ENCODE measurements at regions not wholly inside any gene's neighbourhood (a gene's known extent, or its start where the extent isn't known, plus 50 kb on each side); places are given as distances from the start of the nearest gene placed in this dataset.

GRCh38 chr2:147712051-147712450, 132.8 kb upstream of the ACVR2A start:
- DNase-seq (ENCODE audit: low read depth in 2 of 3, low spot score in 1 of 3) = no peak

DNA sequence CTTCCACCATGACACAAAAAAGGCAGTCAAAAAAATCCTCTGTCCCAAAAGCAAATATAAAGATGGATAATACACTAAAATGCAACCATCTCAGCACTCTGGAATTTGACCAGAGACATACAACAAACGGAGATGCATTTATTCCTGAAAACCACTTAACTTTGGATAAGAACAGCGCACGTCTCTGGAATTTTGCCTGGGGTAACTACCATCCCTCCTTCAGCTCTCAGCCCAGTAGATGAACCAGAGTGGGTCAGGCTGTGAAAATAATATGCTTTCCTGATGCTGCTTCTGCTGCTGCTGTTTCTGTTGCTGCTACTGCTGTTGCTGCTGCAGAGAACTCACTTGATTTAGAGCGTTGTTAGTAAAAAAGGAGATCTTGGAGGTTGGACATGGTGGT, 133.8 kb upstream of the ACVR2A start:
- DNase-seq (ENCODE audit: low read depth in 2 of 3, low spot score in 1 of 3) = no peak

DNA sequence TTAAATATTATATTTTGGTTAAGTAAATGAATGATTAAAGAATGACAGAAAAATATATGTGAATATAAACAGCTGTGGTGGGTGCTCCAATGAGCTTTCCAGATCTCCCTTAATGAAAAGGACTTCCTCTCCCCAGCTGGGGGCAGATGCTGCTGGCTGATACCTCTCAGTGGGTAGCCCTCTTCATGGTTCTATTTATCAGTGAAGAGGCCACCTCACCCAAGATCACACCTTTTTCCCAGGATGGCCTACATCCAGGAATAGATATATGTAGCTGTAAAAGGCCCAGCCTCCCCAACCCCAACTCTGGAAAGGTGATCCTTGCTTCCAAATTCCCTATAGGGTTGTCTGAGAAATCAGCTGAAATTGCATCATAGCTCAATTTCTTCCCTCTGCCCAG, 135.2 kb upstream of the ACVR2A start:
- no peak for DNase-seq (ENCODE audit: low read depth in 2 of 3, low spot score in 1 of 3)

GRCh38 chr2:147703171-147703570, 141.7 kb upstream of the ACVR2A start:
- DNase-seq (ENCODE audit: low read depth in 2 of 3, low spot score in 1 of 3) = no peak

DNA sequence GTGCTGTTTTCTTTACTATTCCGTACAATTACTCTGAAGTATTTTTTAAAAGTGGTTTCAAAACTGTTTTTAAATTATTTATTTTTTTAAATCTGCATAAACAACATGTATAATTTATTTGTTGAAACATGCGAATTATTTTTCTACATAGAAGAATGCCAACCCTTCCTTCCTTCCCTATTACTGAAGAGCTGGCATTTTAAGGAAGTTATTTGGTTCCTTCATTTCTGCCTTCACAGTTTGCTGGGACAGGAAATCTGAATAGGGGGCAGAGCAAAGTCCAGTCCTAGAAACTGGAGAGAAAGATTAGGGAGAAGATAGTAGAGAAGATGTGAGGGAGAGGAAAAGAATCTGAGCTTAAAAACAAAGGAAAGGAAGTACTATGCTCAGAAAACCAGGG, 146.7 kb upstream of the ACVR2A start:
- no peak for DNase-seq (ENCODE audit: low read depth in 2 of 3, low spot score in 1 of 3)

DNA sequence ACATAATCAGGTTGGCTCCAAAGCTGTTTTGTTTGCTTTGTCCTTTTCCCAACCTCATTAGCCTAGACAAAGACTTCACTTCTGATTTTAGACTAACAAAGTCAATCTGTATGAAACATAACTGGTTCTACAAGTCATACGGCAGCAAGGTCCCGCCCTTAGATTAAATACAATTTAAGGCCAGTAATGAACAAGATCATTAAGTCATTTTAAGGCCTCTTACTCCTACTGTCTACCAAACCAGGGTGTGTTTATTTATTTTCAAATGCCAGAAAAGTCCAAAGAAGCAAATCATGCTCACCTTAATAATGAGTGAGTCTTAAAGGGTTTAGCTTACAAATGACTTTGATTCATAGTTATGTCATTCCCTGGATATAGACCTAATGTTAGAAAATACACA, 148.4 kb upstream of the ACVR2A start:
- no peak for DNase-seq (ENCODE audit: low read depth in 2 of 3, low spot score in 1 of 3)

- DNase-seq (ENCODE audit: low read depth in 2 of 3, low spot score in 1 of 3) = no peak
These were observed 155.5 kb upstream of the ACVR2A start for GRCh38 chr2:147689220-147689909.

GRCh38 chr2:147688242-147688641, 156.6 kb upstream of the ACVR2A start:
- no peak for DNase-seq (ENCODE audit: low read depth in 2 of 3, low spot score in 1 of 3)

- no peak for DNase-seq (ENCODE audit: low read depth in 2 of 3, low spot score in 1 of 3)
These were observed 158.5 kb upstream of the ACVR2A start for GRCh38 chr2:147686365-147686764.

GRCh38 chr2:147684903-147685302, 159.9 kb upstream of the ACVR2A start:
- DNase-seq (ENCODE audit: low read depth in 2 of 3, low spot score in 1 of 3) = no peak

DNA sequence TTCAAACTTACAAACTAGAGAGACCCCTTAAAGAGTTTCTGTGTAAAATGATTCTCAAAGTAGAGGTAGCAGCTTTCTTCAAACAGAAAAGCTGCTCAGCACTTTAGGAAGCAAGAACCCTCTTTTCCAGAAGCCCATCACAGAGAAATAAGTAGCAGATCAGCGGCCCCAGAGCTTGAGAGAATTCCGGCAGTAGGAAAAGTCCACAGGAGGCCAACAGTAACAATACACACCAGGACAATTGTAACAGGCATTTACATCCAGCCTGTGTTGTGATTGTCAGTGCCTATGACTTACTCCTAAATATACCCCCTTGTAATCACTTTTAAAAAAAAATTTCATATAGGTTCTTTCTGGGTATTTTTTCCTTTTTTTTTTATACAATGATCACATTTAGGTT, 161.4 kb upstream of the ACVR2A start:
- no peak for DNase-seq (ENCODE audit: low read depth in 2 of 3, low spot score in 1 of 3)

GRCh38 chr2:147681093-147681492, 163.7 kb upstream of the ACVR2A start:
- DNase-seq (ENCODE audit: low read depth in 2 of 3, low spot score in 1 of 3) = no peak

GRCh38 chr2:147679955-147680531, 164.8 kb upstream of the ACVR2A start:
- DNase-seq (ENCODE audit: low read depth in 2 of 3, low spot score in 1 of 3) = no peak

- DNase-seq (ENCODE audit: low read depth in 2 of 3, low spot score in 1 of 3) = no peak
These were observed 165.5 kb upstream of the ACVR2A start for GRCh38 chr2:147679191-147679954.

DNA sequence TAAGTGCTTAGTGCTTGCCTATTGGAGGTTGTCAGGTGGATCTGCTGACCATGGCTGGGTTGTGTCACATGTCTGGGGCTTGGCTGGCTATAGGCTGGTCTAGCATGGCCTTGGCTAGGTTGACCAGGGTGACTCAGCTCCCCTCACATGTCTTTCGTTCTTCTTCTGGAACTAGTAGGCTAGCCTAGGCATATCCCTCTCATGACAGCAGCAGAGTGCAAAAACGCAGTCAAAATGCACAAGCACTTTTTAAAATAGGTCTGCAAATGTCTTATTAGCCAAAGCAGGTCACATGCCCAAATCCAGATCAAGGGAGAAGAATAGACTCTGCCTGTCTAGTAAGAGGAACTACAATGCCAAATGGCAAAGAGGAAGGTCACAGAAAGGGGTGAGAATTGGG, 179.7 kb upstream of the ACVR2A start:
- DNase-seq (ENCODE audit: low read depth in 2 of 3, low spot score in 1 of 3) = no peak

DNA sequence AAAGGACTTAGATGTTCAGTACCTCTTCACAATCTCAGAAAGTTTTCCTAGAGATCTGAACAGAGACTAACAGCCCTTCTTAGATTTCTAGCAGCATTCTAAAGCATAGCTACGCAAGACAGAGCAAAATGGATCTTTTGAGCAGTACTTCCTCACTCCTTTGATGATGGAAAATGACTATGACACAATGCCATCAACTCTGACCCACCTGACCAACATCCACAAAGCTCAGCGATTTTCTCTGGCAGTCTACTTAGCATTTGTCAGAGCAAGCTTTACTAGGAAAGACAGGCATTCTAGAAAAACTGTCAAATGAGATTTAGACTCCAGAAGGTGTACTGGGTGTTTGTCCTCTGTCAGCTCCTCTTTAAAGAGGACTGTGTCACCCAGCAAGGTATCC, 180.9 kb upstream of the ACVR2A start:
- no peak for DNase-seq (ENCODE audit: low read depth in 2 of 3, low spot score in 1 of 3)

GRCh38 chr2:147663153-147663961, 181.5 kb upstream of the ACVR2A start:
- peak in 1 of 3 donors; percentile 23 for DNase-seq (ENCODE audit: low read depth in 2 of 3, low spot score in 1 of 3)

DNA sequence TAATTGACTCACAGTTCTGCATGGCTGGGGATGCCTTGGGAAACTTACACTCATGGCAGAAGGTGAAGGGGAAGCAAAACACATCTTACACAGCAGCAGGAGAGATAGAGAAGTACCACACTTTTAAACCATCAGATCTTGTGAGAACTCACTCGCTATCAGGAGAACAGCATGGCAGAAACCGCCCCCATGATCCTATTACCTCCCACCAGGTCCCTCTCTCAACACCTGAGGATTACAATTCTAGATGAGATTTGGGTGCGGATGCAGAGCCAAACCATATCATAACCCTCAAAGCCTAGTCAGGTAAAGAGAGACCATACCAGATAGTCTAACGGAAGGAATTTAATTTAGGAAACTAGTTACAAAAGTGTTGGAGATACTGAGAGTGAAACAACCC, 182.6 kb upstream of the ACVR2A start:
- no peak for DNase-seq (ENCODE audit: low read depth in 2 of 3, low spot score in 1 of 3)

DNA sequence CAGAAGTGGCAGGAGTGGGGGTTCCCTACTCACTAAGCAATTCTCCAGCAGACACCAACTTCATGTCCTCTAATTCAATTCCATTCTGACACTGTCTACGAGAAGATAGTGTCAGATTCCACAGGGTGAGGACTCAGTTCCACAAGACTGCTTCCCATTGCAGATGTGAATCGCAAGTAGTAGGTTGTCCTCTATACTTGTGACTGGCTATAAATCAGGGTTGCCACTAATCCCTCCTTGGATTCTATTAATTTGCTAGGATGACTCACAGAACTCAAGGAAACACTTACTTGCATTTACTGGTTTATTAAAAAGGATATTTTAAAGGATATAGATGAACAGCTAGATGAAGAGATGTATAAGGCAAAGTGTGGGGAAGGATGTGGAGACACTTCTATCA, 184.1 kb upstream of the ACVR2A start:
- no peak for DNase-seq (ENCODE audit: low read depth in 2 of 3, low spot score in 1 of 3)

- no peak for DNase-seq (ENCODE audit: low read depth in 2 of 3, low spot score in 1 of 3)
These were observed 185.8 kb upstream of the ACVR2A start for GRCh38 chr2:147659051-147659450.

DNA sequence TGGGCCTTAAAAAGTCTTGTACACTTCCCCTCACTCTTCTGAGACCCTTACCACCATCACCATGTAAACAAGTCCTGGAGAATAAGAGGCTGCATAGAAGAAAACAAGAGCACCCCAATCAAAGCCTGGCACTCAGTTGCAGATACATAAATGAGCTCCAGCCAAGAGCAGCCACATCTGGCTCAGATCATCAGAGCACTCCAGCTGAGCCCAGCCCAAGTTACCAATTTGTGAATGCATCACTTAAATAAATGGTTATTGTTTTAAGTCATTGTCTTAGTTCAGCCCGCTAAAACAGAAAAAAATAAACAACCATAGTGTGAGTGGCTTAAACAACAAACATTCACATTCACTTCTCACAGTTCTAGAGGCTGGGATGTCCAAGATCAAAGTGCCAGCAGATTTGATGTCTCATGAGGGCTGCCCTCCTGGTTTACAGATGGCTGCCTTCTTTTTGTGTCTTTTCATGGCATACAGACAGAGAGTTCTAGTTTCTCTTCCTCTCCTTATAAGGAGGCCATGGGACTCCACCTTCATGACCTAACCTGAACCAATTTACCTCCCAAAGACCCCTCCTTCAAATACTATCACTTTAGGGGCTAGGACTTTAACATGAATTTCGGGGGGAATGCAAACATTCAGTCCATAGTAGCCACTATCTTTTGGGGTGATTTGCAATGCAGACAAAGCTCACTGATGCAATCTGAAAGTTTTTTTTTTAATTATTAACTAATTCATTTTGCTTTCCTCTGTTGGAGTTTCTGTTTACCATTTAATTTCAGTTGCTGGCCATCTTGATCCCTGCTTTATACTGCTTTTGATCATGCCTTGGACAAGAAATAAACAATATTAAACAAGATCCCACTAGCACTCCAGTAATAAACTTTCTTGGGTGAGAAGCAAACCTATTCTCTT, 187.5 kb upstream of the ACVR2A start:
- DNase-seq (ENCODE audit: low read depth in 2 of 3, low spot score in 1 of 3) = no peak

Measured in stimulated activated CD4-positive, alpha-beta T cell treated with anti-CD3 and anti-CD28 coated beads, Interleukin-12 subunit alpha, Interleukin-12 subunit beta, amount 100 ng/mL, for 48 hours (primary cell).